ENCODE measurements at regions not wholly inside any gene's neighbourhood (a gene's known extent, or its start where the extent isn't known, plus 50 kb on each side); places are given as distances from the start of the nearest gene placed in this dataset.

DNA sequence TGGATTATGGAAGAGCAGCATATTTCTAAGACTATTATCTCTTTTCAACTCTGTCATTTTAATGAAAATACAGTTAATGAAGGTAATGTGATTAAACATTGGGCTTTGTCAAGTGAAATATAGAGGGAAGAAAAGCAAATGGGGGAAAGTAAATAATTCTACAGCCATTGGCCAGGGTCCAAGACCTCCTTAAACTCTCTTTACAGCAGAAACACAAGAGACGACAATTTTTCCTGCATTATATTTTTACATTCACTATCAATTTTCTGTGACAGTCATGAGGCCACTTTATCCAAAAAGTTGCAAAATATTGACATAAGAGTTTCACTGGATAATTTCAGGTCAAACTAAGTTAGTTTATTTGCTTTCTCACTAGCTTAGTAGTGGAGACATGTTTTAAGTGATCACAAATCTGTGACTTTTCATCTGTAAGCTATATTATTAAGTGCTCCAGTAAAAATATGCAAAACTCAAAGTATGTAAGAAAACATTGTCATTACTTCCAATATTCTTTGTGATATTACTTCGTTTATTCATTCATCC lies 385.9 kb upstream of the DPH6 start:
- Histone ChIP-seq H3K36me3 (no peaks in the 10 kb centered on the region), H3K4me3 (ENCODE audit: low read depth, low read length) (no peak overlapping the region), H3K27me3 (ENCODE audit: insufficient read depth, low read depth, severe bottlenecking) (no peaks in the 10 kb centered on the region), H3K27ac (no peak overlapping the region), H3K9me3 (ENCODE audit: severe bottlenecking) (no peaks in the 10 kb centered on the region)
- DNase-seq = no peak
- TF ChIP-seq, protein P1, sequence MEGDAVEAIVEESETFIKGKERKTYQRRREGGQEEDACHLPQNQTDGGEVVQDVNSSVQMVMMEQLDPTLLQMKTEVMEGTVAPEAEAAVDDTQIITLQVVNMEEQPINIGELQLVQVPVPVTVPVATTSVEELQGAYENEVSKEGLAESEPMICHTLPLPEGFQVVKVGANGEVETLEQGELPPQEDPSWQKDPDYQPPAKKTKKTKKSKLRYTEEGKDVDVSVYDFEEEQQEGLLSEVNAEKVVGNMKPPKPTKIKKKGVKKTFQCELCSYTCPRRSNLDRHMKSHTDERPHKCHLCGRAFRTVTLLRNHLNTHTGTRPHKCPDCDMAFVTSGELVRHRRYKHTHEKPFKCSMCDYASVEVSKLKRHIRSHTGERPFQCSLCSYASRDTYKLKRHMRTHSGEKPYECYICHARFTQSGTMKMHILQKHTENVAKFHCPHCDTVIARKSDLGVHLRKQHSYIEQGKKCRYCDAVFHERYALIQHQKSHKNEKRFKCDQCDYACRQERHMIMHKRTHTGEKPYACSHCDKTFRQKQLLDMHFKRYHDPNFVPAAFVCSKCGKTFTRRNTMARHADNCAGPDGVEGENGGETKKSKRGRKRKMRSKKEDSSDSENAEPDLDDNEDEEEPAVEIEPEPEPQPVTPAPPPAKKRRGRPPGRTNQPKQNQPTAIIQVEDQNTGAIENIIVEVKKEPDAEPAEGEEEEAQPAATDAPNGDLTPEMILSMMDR (IDR thresholded peaks at IDR 0.05; ENCODE audit: low read depth, low read length) = no peak

DNA sequence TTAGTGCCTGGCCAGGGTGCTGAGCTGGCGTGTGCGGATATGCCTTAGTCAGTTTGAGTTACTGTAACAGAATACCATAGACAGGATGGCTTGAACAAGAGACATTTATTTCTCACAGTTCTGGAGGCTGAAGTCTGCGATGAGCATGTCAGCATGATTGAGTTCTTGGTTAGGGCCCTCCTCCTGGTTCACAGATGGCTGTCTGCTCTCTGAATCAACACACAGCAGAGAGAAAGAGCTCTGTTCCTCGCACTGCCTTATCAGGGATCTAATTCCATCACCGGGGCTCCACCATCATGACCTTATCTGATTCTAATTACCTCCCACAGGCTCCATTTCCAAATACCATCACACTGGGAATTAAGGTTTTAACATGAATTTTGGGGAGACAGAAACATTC lies 386.6 kb upstream of the DPH6 start:
- Histone ChIP-seq H3K4me3 (ENCODE audit: low read depth, low read length) (no peak overlapping the region), H3K27ac (no peak overlapping the region), H3K27me3 (ENCODE audit: insufficient read depth, low read depth, severe bottlenecking) (no peaks in the 10 kb centered on the region), H3K36me3 (no peaks in the 10 kb centered on the region), H3K9me3 (ENCODE audit: severe bottlenecking) (no peaks in the 10 kb centered on the region)
- TF ChIP-seq, protein P1 (IDR thresholded peaks at IDR 0.05; ENCODE audit: low read depth, low read length) = no peak
- no peak for DNase-seq

DNA sequence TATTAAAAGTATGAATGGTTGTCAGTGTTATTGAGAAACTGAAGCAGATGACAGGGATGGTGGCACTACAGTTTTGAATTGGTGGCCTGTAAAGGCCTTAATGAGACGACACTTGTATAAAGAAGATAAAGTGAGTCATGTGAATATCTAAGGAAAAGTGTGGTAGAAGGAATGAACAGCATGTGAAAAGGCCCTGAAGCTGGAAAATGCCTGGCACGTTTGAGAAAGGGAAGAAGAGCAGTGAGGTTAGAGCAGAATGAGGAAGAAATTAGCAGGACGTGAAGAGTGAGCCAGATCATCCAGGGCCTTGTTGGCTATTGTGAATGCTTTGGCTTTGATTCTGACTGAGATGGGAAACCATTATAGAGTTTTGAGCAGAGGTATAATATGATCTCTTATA lies 387.6 kb upstream of the DPH6 start:
- Histone ChIP-seq H3K36me3 (no peaks in the 10 kb centered on the region), H3K9me3 (ENCODE audit: severe bottlenecking) (no peaks in the 10 kb centered on the region), H3K27me3 (ENCODE audit: insufficient read depth, low read depth, severe bottlenecking) (no peaks in the 10 kb centered on the region), H3K4me3 (ENCODE audit: low read depth, low read length) (no peak overlapping the region), H3K27ac (no peak overlapping the region)
- TF ChIP-seq, protein P1 (IDR thresholded peaks at IDR 0.05; ENCODE audit: low read depth, low read length) = no peak
- DNase-seq = no peak

DNA sequence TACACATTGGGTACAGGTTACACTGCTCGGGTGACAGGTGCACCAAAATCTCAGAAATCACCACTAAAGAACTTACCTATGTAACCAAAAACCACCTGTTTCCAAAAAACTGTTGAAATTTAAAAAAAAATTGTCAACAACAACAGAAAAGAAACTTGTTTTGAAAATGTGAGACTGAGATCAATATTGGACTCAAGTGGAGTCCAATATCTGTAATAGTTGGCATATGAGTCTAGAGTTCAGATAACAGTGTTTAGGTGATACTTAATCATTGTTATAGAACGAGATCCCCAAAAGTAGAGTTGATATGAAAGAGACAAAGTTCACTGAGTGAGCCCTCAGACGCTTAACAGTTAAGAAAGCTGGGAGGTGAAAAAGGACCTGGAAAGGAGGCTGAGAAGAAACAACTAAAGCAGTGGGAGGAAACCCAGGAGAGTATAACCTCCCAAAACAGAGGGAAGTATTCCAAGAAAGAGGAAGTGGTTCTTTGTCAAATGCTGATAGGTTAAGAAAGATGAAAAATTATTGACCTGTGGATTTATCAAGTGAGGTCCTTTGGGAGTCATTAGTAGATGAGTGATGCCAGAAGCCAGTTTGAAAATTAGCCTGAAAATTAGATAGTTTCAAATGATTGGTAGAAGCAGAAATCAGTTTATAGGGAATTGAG lies 388.6 kb upstream of the DPH6 start:
- TF ChIP-seq, protein P1 (IDR thresholded peaks at IDR 0.05; ENCODE audit: low read depth, low read length) = no peak
- no peak for DNase-seq
- H3K9me3 ChIP-seq (ENCODE audit: severe bottlenecking) = no peaks in the 10 kb centered on the region
- no peak overlapping the region for H3K4me3 ChIP-seq (ENCODE audit: low read depth, low read length)
- H3K36me3 ChIP-seq = no peaks in the 10 kb centered on the region
- no peaks in the 10 kb centered on the region for H3K27me3 ChIP-seq (ENCODE audit: insufficient read depth, low read depth, severe bottlenecking)
- no peak overlapping the region for H3K27ac ChIP-seq

DNA sequence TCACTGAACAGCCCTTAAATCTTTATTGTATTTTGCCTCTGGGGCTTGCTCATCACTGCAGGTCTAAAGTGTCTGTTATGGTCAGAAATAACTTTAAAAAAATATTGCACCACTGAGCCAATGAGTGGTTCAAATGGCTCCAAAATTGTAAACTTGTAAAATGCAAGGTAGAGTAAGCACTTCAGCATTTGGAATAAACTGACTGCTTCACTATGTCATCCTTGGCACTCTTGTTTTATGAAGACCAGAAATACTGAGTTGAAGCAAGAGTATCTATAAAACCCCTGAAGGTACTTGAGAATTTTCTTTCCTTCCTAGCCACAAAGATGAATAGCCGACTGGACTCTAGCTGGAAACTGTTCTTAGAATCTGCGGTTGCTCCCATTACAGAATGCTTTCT lies 390.3 kb upstream of the DPH6 start:
- H3K9me3 ChIP-seq (ENCODE audit: severe bottlenecking) = no peaks in the 10 kb centered on the region
- no peaks in the 10 kb centered on the region for H3K36me3 ChIP-seq
- H3K4me3 ChIP-seq (ENCODE audit: low read depth, low read length) = no peak overlapping the region
- H3K27me3 ChIP-seq (ENCODE audit: insufficient read depth, low read depth, severe bottlenecking) = no peaks in the 10 kb centered on the region
- TF ChIP-seq, protein P1 (IDR thresholded peaks at IDR 0.05; ENCODE audit: low read depth, low read length) = no peak
- DNase-seq = no peak
- no peak overlapping the region for H3K27ac ChIP-seq

DNA sequence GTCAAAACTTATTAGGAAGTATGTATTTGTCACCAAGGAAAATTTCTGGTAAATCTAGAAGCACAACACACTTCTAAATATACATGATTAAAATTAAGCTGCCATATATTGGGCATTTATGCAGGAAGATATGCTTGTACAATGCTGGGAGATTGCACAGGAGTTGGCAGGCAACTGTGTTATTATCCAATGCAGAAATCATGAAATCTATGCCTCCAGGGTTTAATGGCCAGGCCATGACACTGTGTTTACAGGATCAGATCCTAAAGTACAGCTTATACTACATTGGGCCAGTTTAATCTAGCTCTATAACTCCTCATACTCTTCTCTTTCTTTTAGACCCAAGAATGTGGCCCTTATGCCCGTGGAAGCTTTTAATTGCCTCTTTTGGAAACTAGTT lies 391.4 kb upstream of the DPH6 start:
- no peak overlapping the region for H3K4me3 ChIP-seq (ENCODE audit: low read depth, low read length)
- no peaks in the 10 kb centered on the region for H3K36me3 ChIP-seq
- no peaks in the 10 kb centered on the region for H3K27me3 ChIP-seq (ENCODE audit: insufficient read depth, low read depth, severe bottlenecking)
- DNase-seq = no peak
- TF ChIP-seq, protein P1 (IDR thresholded peaks at IDR 0.05; ENCODE audit: low read depth, low read length) = no peak
- H3K9me3 ChIP-seq (ENCODE audit: severe bottlenecking) = no peaks in the 10 kb centered on the region
- H3K27ac ChIP-seq = no peak overlapping the region
